ENCODE measurements at regions not wholly inside any gene's neighbourhood (a gene's known extent, or its start where the extent isn't known, plus 50 kb on each side); places are given as distances from the start of the nearest gene placed in this dataset.

- no peak for DNase-seq
Measured at GRCh38 chr1:212226467-212226866, 58.7 kb upstream of the PPP2R5A start.

GRCh38 chr1:212228076-212228475 is 57.1 kb upstream of the PPP2R5A start:
- no peak for DNase-seq

- no peak for DNase-seq
Measured at GRCh38 chr1:212228591-212229119, 56.6 kb upstream of the PPP2R5A start.

- DNase-seq: no peak
Measured at GRCh38 chr1:212229654-212230053, 55.6 kb upstream of the PPP2R5A start.

- no peak for DNase-seq
Measured at GRCh38 chr1:212230329-212230728, 54.9 kb upstream of the PPP2R5A start.

- DNase-seq: no peak
Measured at GRCh38 chr1:212231372-212231771, 53.8 kb upstream of the PPP2R5A start.

- DNase-seq: no peak
Measured at GRCh38 chr1:212232090-212232489, 53.1 kb upstream of the PPP2R5A start.

GRCh38 chr1:212233321-212233720 is 51.9 kb upstream of the PPP2R5A start:
- no peak for DNase-seq

GRCh38 chr1:212234431-212235395 is 50.5 kb upstream of the PPP2R5A start:
- no peak for DNase-seq
